HL-60 (cell line): ENCODE measurements at regions not wholly inside any gene's neighbourhood (a gene's known extent, or its start where the extent isn't known, plus 50 kb on each side); places are given as distances from the start of the nearest gene placed in this dataset.

Experiments
- DNase-seq, 2 experiments: peaks; one replicate each; pipeline ENCODE4 v3.0.0-alpha.2; 2010 to 2020; ENCODE audit warnings: low read depth in 1 of 2, low spot score in 1 of 2
- H3K27ac ChIP-seq: fragments of 250-450 bp; sonication (Bioruptor Pico); replicated peaks from 2 replicates; pipeline ENCODE4 v1.5.1; 2020; ENCODE audit warnings: mild to moderate bottlenecking, moderate library complexity
- H3K27me3 ChIP-seq: fragments of 250-450 bp; sonication (Bioruptor Pico); 2 replicates; pipeline ENCODE4 v1.5.1; 2021; ENCODE audit warnings: mild to moderate bottlenecking, moderate library complexity; ENCODE audit not compliant: insufficient read depth, poor library complexity, severe bottlenecking
- H3K4me3 ChIP-seq: replicated peaks from 2 replicates; pipeline ENCODE4 v1.5.1; 2011; ENCODE audit warnings: mild to moderate bottlenecking, control low read depth, low read length; ENCODE audit not compliant: insufficient read depth
- GABPA ChIP-seq: IDR thresholded peaks from 2 replicates; pipeline ENCODE4 v1.6.1; 2012; ENCODE audit warnings: low read depth
- POLR2AphosphoS5 ChIP-seq: IDR thresholded peaks from 2 replicates; pipeline ENCODE4 v1.6.1; 2012; ENCODE audit warnings: low read depth
- SPI1 ChIP-seq: IDR thresholded peaks from 2 replicates; pipeline ENCODE4 v1.6.1; 2012; ENCODE audit warnings: low read depth, mild to moderate bottlenecking, borderline replicate concordance
- TF ChIP-seq, protein P1 (sequence below): IDR thresholded peaks from 2 replicates; pipeline ENCODE4 v1.6.1; 2012; ENCODE audit warnings: low read depth; ENCODE audit not compliant: insufficient replicate concordance
- TF ChIP-seq, protein P2 (sequence below): IDR thresholded peaks from one replicate; pipeline ENCODE4 v1.5.1; 2011; ENCODE audit warnings: low read length, control low read depth, inconsistent platforms; ENCODE audit not compliant: insufficient read depth

DNA sequence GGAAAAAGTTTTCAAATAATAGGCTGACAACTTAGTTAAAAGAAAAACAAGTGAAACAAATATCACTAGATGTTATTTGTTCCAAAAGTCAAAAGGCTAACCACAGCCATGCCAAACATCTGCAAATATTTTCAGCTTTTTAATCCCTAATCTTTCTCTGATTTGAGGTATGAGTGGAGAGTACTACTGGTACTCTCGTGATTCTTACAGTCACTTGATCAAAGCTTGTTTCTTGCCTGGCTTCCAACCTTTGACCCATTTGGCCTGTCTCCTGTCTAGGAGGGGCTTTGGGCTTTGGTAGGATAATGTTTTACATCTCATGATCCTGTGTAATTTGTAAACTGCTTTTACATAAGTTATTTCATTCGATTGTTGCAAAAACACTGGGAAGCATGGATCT, 301.8 kb upstream of the SORL1-AS1 start:
- TF ChIP-seq, protein P1, sequence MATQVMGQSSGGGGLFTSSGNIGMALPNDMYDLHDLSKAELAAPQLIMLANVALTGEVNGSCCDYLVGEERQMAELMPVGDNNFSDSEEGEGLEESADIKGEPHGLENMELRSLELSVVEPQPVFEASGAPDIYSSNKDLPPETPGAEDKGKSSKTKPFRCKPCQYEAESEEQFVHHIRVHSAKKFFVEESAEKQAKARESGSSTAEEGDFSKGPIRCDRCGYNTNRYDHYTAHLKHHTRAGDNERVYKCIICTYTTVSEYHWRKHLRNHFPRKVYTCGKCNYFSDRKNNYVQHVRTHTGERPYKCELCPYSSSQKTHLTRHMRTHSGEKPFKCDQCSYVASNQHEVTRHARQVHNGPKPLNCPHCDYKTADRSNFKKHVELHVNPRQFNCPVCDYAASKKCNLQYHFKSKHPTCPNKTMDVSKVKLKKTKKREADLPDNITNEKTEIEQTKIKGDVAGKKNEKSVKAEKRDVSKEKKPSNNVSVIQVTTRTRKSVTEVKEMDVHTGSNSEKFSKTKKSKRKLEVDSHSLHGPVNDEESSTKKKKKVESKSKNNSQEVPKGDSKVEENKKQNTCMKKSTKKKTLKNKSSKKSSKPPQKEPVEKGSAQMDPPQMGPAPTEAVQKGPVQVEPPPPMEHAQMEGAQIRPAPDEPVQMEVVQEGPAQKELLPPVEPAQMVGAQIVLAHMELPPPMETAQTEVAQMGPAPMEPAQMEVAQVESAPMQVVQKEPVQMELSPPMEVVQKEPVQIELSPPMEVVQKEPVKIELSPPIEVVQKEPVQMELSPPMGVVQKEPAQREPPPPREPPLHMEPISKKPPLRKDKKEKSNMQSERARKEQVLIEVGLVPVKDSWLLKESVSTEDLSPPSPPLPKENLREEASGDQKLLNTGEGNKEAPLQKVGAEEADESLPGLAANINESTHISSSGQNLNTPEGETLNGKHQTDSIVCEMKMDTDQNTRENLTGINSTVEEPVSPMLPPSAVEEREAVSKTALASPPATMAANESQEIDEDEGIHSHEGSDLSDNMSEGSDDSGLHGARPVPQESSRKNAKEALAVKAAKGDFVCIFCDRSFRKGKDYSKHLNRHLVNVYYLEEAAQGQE, result no peak
- TF ChIP-seq GABPA (no peak), POLR2AphosphoS5 (no peak), SPI1 (no peak)
- TF ChIP-seq, protein P2, sequence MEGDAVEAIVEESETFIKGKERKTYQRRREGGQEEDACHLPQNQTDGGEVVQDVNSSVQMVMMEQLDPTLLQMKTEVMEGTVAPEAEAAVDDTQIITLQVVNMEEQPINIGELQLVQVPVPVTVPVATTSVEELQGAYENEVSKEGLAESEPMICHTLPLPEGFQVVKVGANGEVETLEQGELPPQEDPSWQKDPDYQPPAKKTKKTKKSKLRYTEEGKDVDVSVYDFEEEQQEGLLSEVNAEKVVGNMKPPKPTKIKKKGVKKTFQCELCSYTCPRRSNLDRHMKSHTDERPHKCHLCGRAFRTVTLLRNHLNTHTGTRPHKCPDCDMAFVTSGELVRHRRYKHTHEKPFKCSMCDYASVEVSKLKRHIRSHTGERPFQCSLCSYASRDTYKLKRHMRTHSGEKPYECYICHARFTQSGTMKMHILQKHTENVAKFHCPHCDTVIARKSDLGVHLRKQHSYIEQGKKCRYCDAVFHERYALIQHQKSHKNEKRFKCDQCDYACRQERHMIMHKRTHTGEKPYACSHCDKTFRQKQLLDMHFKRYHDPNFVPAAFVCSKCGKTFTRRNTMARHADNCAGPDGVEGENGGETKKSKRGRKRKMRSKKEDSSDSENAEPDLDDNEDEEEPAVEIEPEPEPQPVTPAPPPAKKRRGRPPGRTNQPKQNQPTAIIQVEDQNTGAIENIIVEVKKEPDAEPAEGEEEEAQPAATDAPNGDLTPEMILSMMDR, result no peak
- Histone ChIP-seq H3K4me3 (no peak overlapping the region), H3K27me3 (no peaks in the 10 kb centered on the region), H3K27ac (no peak overlapping the region)
- DNase-seq, result no peak

DNA sequence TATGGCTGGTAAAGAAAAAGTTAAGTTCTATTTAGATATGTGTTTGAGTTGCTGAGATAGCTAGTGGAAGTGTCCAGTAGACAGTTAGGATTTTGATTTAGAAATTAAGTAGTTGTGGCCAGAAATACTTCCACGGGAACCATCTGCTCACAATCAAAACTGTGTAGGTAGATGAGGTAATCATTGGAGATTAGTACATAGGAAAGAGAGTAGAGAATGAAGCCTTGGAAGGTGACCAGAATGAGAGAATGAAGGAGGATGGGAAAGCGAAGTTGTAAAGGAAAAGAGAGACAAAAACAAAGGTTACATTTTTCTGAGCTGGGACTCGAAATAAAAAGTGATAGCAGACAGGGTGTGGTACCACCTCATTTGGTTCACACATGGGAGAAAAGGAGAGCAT, 296.9 kb upstream of the SORL1-AS1 start:
- no peak for DNase-seq
- TF ChIP-seq POLR2AphosphoS5 (no peak), GABPA (no peak), SPI1 (no peak)
- TF ChIP-seq, protein P2, result no peak
- TF ChIP-seq, protein P1, result no peak
- Histone ChIP-seq H3K27ac (no peak overlapping the region), H3K27me3 (no peaks in the 10 kb centered on the region), H3K4me3 (no peak overlapping the region)

DNA sequence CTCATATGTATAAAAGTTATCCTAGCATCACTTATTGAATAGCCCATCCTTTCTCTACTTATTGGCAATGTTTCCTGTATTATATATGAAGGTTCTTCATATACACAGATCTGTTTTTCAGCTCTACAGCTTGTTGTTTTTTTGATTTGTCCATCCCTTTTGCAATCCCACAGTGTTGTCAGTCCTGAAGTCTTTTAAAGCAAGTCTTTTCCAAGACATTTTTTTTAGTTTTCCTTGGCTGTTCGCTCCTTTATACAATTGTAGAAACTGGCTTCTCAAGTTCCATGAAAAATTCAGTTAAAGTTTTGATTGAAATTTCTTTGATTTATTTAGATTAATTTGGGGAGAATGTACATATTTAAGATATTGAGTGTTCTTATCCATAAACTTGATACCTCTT, 295.3 kb upstream of the SORL1-AS1 start:
- Histone ChIP-seq H3K27ac (no peak overlapping the region), H3K4me3 (no peak overlapping the region), H3K27me3 (no peaks in the 10 kb centered on the region)
- no peak for DNase-seq
- TF ChIP-seq GABPA (no peak), POLR2AphosphoS5 (no peak), SPI1 (no peak)
- TF ChIP-seq, protein P2, result no peak
- TF ChIP-seq, protein P1, result no peak
